Panc1 (cell line): ENCODE measurements at regions not wholly inside any gene's neighbourhood (a gene's known extent, or its start where the extent isn't known, plus 50 kb on each side); places are given as distances from the start of the nearest gene placed in this dataset.

Experiments
- ATAC-seq: fragments of 200-7000 bp; cut with Tn5 transposase; 2 replicates; pipeline ENCODE4 v1.9.1; 2020; ENCODE audit warnings: mild to moderate bottlenecking, moderate library complexity
- BruUV-seq: library from RNA; stranded (reverse); fragments of 400-500 nt; replicated peaks from 2 replicates; lab custom pipeline; 2021; lab: Mats Ljungman, UMichigan
- CTCF ChIA-PET: fragments of 300-600 bp; sonication (Branson Sonifier 250); formaldehyde crosslinking; loops from one replicate; lab custom pipeline; 2022; ENCODE audit warnings: antibody characterized with exemption; lab: Charles Lee
- POLR2A ChIA-PET: fragments of 300-600 bp; sonication (Branson Sonifier 250); formaldehyde crosslinking; loops from one replicate; lab custom pipeline; 2022; ENCODE audit warnings: antibody characterized with exemption; lab: Charles Lee
- DNase-seq: peaks from one replicate; pipeline ENCODE4 v3.0.0-alpha.2; 2010; ENCODE audit warnings: low read depth, low spot score
- H3K27ac ChIP-seq: 2 replicates; pipeline ENCODE4 v1.5.1; 2011; ENCODE audit warnings: mild to moderate bottlenecking, low read length, inconsistent platforms
- H3K27me3 ChIP-seq: fragments of 200-500 bp; sonication (Bioruptor generic); 2 replicates; pipeline ENCODE4 v1.6.0; 2014; ENCODE audit warnings: low read length, inconsistent platforms; ENCODE audit not compliant: control insufficient read depth, insufficient read depth
- H3K36me3 ChIP-seq: fragments of 200-500 bp; sonication (Bioruptor generic); 2 replicates; pipeline ENCODE4 v1.5.1; 2014; ENCODE audit warnings: inconsistent platforms, mild to moderate bottlenecking, low read length, moderate library complexity; ENCODE audit not compliant: control insufficient read depth, insufficient read depth
- H3K4me1 ChIP-seq: 2 replicates; pipeline ENCODE4 v1.5.1; 2011; ENCODE audit warnings: inconsistent platforms, mild to moderate bottlenecking, low read length, moderate library complexity; ENCODE audit not compliant: control insufficient read depth, insufficient read depth
- H3K4me3 ChIP-seq, 2 experiments: 2 replicates each; pipeline ENCODE4 v1.5.1; 2011 to 2012; ENCODE audit warnings: low read depth in 2 of 2, low read length in 2 of 2, mild to moderate bottlenecking in 2 of 2, inconsistent platforms in 1 of 2, moderate library complexity in 1 of 2
- H3K9me3 ChIP-seq: fragments of 200-500 bp; sonication (Bioruptor generic); 2 replicates; pipeline ENCODE4 v1.5.1; 2014; ENCODE audit warnings: low read depth, mild to moderate bottlenecking, inconsistent platforms, low read length, moderate library complexity; ENCODE audit not compliant: control insufficient read depth, insufficient read depth
- POLR2AphosphoS5 ChIP-seq: IDR thresholded peaks from 2 replicates; pipeline ENCODE4 v1.6.1; 2012; ENCODE audit warnings: mild to moderate bottlenecking, low read depth, low read length, moderate library complexity
- SIN3A ChIP-seq: IDR thresholded peaks from 2 replicates; pipeline ENCODE4 v1.6.1; 2012; ENCODE audit warnings: low read depth, mild to moderate bottlenecking, low read length, moderate library complexity, borderline replicate concordance; ENCODE audit not compliant: insufficient read depth
- TCF7L2 ChIP-seq: IDR thresholded peaks from 2 replicates; pipeline ENCODE4 v1.6.1; 2011; ENCODE audit warnings: mild to moderate bottlenecking, low read depth, low read length, inconsistent platforms
- in situ Hi-C: cut with HindIII; loops from 2 replicates; pipeline ENCODE4 v1.10.0; 2016; ENCODE audit warnings: low sequenced_read_pairs, low pct_unique_long_range_greater_than_20kb
- intact Hi-C: fragments of 100-400 bp; cut with micrococcal nuclease; formaldehyde crosslinking; loops from one replicate; pipeline ENCODE4 v1.10.0; 2022; ENCODE audit not compliant: unreplicated experiment
- TF ChIP-seq, protein P1 (sequence below): fragments of 450-650 bp; IDR thresholded peaks from 2 replicates; pipeline ENCODE4 v1.5.1; 2017; ENCODE audit warnings: mild to moderate bottlenecking
- TF ChIP-seq, protein P2 (sequence below), 2 experiments: IDR thresholded peaks; 2 replicates each; pipeline ENCODE4 v1.6.1; 2011 to 2012; ENCODE audit warnings: low read depth in 2 of 2, control low read depth in 1 of 2, low read length in 1 of 2, mild to moderate bottlenecking in 1 of 2, moderate library complexity in 1 of 2; ENCODE audit not compliant: insufficient read depth in 1 of 2

DNA sequence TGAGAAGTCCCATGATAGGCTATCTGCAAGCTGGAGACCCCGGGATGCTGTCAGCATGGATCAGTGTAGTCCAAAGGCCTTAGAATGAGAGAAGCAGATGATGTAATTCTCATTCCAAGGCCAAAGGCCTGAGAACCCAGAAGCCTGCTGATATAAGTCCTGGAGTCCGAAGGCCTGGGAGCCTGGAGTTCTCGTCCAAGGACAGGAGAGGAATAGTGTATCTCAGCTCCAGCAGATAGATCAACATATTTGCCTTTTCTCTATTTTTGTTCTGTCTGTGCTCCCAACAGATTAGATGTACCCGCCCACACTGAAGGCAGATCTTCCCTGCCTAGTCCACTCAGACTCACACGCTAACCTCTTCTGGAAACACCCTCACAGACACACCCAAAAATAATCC lies 454.9 kb upstream of the CHAC2 start:
- DNase-seq (no peak), ATAC-seq (no peak)
- H3K4me3 ChIP-seq, result no peak overlapping the region
- in situ Hi-C loops (no loop called here), intact Hi-C loops (no loop called here)
- no peaks in the 10 kb centered on the region for H3K36me3 ChIP-seq
- no peaks in the 10 kb centered on the region for H3K27me3 ChIP-seq
- POLR2A ChIA-PET, result no interaction called here
- H3K27ac ChIP-seq, result no peak overlapping the region
- CTCF ChIA-PET, result no interaction called here
- H3K9me3 ChIP-seq, result no peaks in the 10 kb centered on the region
- no peaks in the 10 kb centered on the region for H3K4me1 ChIP-seq
- BruUV-seq, result no TSS peak
- TF ChIP-seq TCF7L2, result no peak
- TF ChIP-seq, protein P1, sequence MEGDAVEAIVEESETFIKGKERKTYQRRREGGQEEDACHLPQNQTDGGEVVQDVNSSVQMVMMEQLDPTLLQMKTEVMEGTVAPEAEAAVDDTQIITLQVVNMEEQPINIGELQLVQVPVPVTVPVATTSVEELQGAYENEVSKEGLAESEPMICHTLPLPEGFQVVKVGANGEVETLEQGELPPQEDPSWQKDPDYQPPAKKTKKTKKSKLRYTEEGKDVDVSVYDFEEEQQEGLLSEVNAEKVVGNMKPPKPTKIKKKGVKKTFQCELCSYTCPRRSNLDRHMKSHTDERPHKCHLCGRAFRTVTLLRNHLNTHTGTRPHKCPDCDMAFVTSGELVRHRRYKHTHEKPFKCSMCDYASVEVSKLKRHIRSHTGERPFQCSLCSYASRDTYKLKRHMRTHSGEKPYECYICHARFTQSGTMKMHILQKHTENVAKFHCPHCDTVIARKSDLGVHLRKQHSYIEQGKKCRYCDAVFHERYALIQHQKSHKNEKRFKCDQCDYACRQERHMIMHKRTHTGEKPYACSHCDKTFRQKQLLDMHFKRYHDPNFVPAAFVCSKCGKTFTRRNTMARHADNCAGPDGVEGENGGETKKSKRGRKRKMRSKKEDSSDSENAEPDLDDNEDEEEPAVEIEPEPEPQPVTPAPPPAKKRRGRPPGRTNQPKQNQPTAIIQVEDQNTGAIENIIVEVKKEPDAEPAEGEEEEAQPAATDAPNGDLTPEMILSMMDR, result no peak
- TF ChIP-seq, protein P2, sequence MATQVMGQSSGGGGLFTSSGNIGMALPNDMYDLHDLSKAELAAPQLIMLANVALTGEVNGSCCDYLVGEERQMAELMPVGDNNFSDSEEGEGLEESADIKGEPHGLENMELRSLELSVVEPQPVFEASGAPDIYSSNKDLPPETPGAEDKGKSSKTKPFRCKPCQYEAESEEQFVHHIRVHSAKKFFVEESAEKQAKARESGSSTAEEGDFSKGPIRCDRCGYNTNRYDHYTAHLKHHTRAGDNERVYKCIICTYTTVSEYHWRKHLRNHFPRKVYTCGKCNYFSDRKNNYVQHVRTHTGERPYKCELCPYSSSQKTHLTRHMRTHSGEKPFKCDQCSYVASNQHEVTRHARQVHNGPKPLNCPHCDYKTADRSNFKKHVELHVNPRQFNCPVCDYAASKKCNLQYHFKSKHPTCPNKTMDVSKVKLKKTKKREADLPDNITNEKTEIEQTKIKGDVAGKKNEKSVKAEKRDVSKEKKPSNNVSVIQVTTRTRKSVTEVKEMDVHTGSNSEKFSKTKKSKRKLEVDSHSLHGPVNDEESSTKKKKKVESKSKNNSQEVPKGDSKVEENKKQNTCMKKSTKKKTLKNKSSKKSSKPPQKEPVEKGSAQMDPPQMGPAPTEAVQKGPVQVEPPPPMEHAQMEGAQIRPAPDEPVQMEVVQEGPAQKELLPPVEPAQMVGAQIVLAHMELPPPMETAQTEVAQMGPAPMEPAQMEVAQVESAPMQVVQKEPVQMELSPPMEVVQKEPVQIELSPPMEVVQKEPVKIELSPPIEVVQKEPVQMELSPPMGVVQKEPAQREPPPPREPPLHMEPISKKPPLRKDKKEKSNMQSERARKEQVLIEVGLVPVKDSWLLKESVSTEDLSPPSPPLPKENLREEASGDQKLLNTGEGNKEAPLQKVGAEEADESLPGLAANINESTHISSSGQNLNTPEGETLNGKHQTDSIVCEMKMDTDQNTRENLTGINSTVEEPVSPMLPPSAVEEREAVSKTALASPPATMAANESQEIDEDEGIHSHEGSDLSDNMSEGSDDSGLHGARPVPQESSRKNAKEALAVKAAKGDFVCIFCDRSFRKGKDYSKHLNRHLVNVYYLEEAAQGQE (IDR thresholded peaks at IDR 0.05; ENCODE audit: insufficient read depth in 1 of 2, low read depth in 2 of 2, low read length in 1 of 2), result no peak
- no peak for TF ChIP-seq POLR2AphosphoS5
- TF ChIP-seq SIN3A, result no peak

DNA sequence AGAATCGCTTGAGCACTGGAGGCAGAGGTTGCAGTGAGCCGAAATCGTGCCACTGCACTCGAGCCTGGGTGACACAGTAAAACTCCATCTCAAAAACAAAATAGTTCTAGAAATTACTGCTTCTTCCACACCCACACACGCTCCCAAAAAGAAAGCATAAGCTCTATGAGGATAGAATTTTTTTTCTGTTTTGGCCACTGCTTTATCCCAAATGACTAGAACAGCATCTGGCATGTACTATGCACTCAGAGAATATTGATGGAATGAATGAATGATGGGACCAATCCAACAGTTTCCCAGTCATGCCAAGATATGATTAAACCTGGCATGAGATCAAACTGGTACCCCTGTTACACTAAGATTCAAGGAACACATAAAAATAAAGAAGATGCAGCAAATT lies 455.4 kb upstream of the CHAC2 start:
- ChIA-PET POLR2A (no interaction called here), CTCF (no interaction called here)
- Histone ChIP-seq H3K9me3 (no peaks in the 10 kb centered on the region), H3K27me3 (no peaks in the 10 kb centered on the region), H3K4me1 (no peaks in the 10 kb centered on the region), H3K36me3 (no peaks in the 10 kb centered on the region), H3K4me3 (no peak overlapping the region), H3K27ac (no peak overlapping the region)
- no peak for ATAC-seq
- TF ChIP-seq, protein P2 (IDR thresholded peaks at IDR 0.05; ENCODE audit: insufficient read depth in 1 of 2, low read depth in 2 of 2, low read length in 1 of 2), result no peak
- TF ChIP-seq POLR2AphosphoS5 (no peak), SIN3A (no peak), TCF7L2 (no peak)
- TF ChIP-seq, protein P1, result no peak
- in situ Hi-C loops (no loop called here), intact Hi-C loops (no loop called here)
- BruUV-seq, result no TSS peak
- no peak for DNase-seq
